ENCODE measurements at regions not wholly inside any gene's neighbourhood (a gene's known extent, or its start where the extent isn't known, plus 50 kb on each side); places are given as distances from the start of the nearest gene placed in this dataset.

DNA sequence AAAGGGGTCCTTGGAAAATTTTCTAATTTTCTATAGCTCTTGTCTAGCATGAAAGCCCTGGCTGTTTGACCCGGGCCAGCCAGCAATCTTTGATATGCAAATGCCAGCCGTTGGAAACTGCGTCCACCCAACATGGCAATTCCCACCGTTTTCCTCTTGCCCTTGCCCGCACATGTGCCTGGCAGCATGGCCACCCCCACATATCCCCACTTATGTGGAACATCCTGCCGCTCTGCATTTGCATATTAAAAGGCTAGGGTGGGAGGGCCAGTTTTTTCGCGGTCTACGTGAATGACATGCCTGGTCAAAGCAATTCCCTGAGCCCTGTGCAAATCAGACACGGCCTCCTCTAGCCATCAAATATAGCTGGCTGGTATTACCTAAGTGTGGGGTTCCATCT, 110.3 kb upstream of the TDRD3 start:
- no peak for DNase-seq

DNA sequence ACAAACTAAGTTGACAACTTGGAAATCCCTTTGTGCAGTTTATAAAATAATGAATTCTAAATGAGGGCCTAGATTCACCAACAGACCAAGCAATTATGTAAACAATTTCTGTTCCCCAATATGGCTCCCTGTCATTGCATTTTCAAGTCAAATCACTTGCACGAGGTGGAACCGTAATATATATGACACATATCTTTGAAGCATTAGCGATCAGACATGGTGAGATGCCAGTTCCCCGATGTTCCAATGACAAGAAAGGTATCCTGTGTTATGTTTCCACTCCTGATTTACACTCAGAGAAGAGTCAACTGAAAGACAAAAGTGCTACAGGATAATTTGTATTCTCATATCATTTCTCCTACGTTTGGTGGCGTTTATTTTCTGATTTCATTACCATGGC, 108.5 kb upstream of the TDRD3 start:
- no peak for DNase-seq

DNA sequence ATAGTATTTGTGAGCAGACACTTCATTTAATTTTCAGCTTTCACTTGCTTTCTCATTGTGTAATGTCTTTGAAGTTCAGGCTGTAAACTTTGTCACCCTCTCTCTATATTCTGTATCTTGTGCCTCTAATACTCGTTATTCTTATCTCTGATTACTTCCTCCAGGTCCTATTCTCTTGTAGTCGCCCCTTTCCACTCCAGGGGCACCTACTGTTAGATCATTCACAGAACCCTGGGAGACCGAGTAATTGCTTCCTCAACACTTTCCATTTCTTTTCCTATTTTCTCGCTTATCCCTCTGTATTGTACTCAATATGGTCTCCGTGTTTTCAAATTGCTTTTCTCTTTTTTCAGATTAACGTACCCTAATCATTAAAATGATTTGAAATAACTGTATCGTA, 93.9 kb upstream of the TDRD3 start:
- no peak for DNase-seq

DNA sequence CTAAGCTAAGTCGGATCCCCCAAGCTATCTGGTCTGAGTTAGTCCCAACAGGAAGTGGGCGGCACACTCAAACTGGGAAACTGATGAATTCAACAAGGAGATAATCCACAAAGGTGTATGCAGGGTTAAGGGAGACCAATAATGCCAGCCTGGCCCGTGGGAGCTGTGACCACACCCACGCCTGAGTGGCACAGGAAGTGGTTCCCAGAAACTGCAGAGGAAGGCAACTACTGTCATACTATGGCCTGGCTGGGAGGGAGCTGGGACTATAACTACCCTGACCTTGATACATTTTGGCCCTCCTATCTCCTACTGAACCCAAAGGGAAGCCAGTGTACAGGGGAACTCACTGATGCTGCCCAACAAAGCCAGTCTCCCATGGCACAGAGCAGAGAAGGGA, 85.5 kb upstream of the TDRD3 start:
- no peak for DNase-seq

DNA sequence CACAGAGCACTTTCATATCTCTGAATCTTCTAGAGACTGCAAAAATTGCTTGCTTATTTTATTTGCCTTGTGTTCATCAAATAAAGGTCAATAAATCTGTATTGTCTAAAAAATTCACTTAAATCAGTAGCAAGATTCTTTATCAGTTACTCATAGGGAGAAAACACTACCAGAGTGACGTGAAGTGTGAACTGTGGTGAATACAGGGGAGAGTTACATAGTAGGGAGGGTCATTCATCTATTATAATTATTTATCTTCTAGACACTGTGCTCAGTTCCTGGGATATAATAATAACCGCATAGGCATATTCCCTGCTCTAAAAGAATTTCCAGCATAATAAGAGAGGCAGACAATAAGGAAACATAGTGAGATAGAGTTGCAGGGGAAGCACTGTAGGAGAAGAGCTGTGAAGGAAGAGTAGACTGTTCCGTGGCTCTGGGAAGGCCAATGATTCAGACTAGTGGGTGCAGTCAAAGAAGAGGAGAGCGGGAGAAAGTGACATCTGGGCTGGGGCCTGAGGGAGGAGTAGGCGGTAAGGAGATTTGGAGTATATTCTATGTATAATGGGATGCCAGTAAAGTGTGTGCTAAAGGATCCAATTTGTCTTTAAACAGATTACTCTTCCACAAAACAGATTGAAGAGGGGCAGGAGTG, 84.0 kb upstream of the TDRD3 start:
- DNase-seq: no peak

DNA sequence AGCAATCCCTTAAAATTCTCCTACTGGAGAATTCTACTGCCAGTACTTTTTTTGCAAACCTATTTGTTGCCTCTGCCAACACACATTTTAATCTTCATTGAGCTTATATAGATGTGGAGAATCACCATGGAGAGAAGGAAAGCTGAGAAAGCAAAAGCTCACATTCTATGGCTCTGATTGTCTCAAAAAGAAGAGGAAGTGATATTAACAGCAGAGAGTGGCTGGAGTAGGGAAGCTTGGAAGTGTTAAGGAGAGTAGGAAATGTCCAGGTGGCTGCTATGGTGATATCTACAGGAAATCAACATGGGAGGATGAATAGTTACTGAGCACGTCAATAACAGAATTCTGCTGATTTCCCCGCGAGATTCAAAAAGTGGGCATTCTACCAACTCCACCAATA, 78.8 kb upstream of the TDRD3 start:
- DNase-seq: no peak

DNA sequence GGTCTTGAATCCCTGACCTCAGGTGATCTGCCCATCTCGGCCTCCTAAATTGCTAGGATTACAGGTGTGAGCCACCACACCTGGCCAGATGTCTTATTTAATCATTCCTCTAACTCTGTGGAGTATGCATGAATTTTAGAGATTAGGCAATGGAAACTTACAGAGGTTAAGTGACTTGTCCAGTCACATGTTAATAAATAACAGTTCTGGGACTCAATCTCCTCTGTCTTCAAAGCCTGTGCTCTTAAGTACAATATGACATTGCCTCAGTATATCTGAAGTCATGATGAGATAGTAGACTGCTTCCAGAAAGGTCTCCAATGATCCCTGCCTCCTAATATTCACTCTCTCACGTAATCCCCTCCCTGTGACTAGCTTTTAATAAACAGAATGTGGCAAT, 72.9 kb upstream of the TDRD3 start:
- DNase-seq: no peak

DNA sequence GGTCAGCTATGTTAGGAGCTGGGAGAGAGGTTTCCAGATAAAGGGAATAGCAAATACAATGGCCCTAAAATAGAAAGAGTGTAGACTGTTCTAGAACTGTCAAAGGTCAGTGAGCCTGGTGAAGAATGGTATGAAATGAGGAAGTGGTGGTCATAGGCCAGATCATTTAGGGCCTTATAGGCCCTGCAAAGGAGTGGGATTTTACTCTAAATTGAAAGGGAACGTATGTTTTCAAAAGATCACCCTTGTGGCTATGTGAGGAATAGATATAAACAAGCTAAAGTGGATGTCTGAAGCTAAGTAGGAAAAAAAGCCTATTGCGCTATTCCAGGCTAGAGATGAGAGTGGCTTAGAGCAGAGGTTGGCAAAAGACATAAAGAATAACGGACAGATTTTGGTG, 70.7 kb upstream of the TDRD3 start:
- no peak for DNase-seq

DNA sequence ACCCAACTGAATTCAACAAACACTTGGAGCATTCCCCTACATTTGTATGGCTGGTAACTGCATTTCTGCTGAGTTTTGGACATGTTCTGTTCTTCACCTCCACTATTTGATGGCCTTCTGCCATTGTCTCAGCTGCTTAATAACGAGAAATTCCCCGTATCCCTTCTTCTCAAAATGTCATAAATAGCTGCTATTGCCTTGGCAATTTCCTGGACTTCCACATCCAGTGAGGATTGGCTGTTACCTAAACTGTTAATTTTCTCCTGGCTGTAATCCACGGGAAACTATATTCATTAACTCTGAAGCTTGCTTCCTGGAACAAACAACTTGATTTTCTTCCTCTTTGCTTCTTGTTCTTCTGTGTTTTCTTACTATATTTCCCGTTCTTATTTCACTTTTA, 69.5 kb upstream of the TDRD3 start:
- DNase-seq: no peak

DNA sequence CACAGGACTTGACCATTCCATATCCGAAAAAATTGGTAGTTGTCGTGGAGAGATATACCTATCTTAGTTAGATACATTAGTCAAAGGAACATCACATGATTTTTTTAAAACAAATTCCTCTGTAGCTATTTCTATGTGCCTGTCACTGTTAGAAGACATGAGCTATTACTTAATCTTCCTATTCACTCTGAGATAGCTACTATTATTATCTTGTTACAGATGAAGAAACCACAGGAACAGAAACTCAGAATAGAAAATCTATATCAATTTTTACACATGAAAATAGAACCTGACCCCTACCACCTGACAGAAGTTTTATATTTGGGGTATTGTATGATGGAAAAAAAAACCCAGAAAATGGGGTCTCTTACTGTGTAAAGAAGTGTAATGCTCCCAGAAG, 68.9 kb upstream of the TDRD3 start:
- DNase-seq: no peak

DNA sequence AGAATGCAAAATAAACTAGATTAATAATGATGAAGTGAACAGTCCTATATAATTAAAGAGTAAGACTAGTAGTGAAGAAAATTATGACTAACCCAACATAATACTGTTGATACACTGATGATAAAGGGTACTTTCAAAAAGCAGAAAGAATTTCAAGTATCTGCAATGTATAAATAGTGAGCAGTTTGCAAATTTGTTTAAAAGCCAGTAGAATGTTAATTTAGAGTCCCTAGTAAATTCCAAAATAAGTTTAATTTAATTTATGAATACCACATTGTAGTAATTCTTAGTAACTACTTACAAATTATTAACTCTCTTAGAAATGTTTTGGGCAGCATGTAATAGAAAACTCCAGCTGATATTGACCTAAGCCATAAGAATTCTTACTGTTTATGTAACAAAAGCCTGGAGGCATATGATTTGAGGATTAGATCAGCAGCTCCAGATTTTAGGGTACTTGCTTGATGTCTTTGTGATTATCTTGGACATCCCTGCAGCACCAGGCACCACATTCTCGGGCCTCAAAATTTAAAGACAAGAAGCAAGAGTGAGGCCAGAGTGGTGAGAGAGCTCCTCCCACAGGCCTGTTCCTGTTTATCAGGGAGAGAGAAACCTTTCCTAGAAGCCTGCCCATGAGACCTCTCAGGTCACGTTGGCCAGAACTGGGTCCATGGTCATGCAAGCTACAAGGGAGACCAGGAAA, 67.6 kb upstream of the TDRD3 start:
- peak; percentile 5 for DNase-seq

DNA sequence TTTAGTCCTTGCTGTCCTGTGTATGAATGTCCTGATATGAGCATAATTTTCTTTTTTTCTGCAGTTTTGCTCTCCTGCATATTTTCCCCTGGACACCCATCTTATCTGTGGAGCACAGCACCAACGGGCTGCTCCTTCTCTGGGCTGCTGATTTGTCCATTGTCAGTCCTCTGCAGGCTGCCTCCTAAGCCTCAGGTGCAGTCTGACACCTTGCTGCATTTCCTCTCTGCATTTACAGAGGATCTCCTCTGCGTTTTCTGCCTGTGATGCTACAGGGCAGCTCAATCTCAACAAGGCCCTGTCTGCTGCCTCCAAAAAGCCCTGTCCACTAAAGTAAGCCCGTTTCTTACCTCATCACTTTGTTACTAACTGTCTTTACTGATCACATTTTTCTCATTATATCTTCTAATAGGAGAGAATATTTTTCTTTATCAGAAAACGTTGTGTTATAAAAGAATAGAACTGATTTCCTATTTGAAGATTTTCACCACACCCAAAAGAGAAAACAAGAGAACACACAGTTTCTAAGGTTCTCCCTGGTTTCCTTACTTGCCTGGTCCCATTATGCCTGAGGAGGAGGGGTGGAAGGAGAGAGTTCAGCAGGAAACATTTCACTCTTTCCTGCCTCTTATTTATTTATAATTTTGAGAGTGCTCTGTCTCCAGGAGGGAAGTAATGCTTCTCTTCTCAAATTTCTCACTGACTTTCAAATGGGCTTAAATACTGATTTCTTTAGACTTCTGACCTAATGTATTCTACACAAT, 65.6 kb upstream of the TDRD3 start:
- no peak for DNase-seq

DNA sequence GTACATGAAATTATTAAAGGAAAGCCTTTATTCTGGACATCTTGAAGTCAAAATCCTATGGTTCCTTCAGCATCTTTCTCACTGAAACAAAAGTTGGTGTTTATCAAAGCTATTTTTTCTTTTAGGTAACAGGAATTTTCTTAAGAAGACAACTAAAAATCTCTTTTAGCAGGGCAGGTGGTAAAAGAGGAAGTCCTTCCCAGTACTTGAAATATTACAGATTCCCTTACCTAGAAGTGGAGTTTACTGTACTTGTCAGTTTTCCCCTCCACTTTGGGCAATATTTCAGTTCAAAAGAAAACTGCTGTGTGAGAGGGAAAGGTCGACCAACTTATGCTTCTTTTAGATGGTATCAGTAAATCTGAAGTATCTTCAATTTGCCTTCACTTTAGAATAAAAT, 64.3 kb upstream of the TDRD3 start:
- DNase-seq: no peak

DNA sequence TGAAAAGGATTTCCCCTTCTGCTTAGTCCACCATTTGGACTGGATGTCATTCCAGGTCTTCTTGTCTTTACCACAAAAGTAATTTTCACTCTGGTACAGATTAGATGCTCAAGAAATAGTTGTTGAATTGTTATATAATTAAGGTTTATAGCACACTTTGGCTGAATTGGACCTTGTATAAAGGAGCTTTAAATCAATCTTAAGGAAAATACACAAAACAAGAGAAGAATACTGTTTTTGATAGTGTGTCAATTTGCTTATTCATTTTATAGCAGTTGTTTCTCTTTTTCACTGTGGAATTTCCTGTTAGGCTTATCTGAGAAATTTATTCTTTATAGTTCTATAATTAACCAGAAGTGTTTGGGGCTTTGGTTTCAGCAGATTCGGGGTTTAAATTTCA, 62.7 kb upstream of the TDRD3 start:
- DNase-seq: no peak

DNA sequence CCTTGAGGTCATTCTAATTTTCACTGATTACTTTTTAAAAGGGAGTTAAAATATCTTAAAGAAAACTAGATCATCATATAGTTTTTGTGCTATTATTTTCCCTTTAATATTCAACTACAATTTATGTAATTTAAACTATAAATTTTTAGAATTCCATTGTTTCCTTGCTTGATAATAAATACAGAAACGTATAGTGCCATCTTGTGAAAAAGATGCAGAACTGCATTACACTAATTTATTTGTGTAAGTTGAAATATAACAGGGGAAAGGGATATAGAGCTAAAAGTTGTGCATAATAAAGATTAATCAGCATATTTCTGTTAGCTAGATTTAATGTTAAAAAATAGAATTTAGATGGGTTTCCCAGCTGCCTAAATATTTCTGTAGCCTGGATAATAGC, 61.5 kb upstream of the TDRD3 start:
- no peak for DNase-seq

DNA sequence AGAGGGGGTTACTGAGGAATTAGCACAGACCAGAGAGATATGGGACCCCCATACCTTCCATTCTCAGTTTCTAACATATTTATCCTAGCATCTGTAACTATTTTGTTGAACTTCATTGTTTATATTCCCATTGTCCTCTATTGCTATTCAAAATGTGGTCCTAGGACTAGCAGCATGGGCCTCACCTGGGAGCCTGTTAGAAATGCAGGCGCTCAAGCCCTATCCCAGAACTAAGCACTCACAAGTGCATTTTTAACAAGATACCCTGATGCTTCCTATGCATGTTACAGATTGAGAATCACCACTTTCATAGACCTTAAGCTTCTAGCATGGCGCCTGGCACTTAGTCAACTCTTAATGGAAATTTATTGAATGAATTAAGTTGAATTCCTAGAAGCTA, 58.3 kb upstream of the TDRD3 start:
- no peak for DNase-seq

DNA sequence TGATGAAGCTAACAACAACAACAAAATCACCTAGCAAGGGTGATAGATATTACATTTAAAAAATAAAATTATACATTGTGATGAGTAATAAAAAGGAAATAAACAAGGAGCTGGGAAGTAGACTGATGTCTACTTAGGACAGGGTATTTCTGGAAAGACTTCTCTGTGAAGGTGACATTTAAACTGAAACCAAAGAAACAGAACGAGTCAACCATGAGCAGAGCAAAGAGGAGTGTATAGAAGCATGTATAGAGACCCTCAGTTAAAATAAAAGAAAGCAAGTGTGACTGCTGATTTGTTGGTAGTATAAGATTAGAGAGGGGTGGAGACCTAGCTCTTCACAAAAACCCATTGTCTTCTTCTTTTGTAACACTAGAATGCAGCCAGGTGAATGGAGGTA, 53.0 kb upstream of the TDRD3 start:
- no peak for DNase-seq

DNA sequence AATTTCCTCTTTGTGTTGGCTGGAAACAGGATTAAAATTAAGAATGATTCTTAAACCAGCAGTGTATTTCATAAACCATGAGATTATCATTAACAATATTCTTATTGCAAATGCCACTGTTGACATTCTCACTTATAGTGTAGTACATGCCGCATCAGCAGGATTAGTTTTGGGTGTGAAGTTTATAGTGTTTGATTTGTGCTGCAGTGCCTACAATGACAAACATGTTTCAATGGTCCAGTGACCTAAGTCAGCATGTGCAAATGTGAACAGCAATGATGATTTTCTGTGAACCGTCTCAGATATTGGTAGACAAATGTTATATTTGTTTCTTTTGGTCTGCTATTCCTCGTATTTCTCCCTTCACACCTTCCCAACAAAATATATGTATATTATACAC, 49.8 kb upstream of the TDRD3 start:
- DNase-seq: no peak
